ENCODE measurements at regions not wholly inside any gene's neighbourhood (a gene's known extent, or its start where the extent isn't known, plus 50 kb on each side); places are given as distances from the start of the nearest gene placed in this dataset.

DNA sequence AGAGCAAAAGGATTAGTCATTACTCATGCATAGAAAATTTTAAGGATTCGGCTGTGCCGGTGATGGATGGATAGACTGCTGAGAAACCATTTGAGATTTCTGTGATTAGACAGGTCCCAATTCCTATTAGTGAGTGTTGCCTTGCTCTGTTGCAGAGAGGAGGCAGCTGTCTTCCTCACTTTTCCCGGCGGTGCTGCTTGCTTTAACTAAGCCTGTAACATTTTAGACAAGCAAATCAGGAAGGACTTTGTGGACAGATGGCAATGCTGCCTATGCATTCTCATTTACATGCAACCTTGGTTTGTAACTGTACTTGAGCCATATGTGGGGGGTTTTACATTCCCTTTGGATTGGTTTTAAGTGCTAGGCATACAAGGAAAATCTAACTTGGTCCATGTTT, 1176.3 kb downstream of the CDH18 start:
- FAIRE-seq = no peak

DNA sequence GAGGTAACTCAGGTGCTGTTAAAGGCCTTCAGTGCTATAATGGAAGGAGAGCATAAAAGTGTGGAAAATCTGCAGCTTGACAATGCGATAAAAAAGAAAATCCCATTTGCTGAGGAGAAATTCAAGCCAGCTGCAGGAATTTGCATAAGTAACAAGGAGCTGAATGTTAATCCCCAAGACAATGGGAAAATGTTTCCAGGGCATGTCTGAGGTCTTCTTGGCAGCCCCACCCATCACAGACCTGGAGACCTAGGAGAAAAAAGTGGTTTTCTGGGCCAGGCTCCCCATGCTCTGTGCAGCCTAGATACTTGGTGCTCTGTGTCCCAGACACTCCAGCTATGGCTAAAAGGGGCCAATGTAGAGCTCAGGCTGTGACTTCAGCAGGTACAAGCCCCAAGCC, 1159.6 kb downstream of the CDH18 start:
- FAIRE-seq = no peak

DNA sequence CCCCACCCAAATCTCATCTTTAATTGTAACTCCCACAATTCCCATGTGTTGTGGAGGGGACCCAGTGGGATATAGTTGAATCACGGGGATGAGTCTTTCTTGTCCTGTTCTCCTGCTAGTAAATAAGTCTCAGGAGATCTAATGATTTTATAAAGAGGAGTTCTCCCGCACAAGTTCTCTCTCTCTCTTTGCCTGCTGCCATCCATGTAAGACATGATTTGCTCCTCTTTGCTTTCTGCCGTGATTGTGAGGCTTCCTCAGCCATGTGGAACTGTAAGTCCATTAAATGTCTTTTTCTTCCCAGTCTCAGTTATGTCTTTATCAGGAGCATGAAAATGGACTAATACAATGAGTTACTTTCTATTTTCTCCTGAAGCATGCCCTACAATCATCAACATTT, 1158.5 kb downstream of the CDH18 start:
- FAIRE-seq = no peak

DNA sequence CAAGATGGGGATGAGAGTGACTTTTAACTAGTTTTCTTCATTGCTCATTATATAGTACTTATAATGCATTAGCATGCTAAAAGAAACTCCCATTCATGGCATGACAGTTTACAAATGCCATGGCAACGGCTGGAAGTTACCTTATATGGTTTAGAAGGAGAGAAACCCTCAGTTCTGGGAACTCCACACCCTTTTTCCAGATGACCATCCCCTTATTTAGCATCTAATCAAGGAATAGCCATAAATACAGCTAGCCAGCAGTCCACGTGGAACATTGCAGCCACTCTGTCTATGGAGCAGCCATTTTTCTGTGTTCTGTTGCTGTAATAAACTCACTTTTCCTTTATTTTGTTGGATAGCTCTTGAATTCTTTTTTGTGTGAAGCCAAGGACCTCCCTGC, 1137.8 kb downstream of the CDH18 start:
- FAIRE-seq = no peak

DNA sequence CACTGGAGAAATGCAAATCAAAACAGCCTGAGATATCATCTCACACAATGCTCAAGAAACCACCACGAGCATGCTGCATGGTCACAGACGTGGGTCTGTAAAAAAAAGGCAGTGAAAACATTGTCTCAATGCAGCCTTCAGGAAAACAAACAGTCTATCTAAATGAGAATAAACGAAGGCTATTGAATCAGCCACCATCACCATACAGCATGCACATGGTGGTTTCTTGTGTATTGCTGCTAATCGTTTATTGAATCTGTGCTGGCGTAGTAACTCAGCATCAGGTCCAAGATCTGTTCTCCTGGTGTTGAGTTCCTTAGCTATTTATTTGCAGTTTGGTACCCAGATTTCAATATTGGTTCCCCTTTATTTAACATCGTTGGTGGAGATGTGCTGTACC, 1115.0 kb downstream of the CDH18 start:
- FAIRE-seq = no peak

DNA sequence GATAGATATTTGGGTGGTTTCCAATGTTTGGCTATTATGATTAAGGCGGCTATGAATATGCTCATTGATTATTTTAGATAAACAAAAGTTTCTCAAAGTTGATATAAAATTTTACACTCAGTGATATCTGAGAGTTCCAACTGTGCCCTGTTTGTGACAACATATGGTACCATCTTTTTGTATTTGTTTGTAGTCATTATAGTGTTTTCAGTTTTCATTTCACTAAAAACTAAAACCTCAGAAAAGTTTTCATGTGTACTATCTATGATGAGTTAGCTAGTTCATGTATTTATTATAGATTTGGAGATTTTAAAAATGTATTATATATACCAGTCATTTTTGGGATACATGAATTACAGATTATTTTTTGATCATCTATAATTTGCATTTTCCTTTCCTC, 1111.4 kb downstream of the CDH18 start:
- FAIRE-seq = no peak

DNA sequence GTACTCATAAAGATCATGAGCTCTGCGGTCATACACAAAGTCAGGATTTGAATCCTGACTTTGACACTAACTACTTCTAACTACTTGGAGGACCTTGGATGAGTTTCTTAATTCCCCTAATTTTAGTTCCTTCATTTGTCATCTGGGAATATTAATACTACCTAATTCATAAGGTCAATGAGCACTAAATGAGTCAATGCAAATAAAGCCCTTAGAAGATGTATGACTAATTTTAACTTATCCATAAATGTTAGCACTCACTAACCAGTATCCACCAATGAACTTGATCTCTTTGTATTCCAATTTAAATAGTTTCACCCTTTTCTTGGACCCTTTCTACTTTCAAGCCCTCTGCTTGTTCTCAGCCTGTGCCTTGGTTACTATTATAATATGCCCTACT, 1106.4 kb downstream of the CDH18 start:
- no peak for FAIRE-seq

DNA sequence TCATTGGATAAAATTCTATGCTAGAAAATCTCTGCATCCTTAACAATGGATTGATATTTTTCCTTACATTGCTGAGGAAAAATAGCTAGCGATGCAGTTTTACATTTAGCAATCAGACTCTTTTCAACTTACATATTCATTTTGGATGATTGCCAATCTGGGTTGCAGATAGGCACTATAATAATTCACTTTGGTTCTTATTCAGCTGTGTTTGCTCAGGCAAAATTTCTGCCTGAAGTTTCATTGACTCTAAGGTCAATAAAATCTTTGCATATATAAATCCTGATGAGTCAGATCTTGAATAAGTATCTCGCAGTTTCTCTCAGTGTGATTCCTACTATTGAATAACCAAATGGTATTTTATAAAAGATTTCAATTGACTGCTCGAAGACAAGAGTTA, 1105.8 kb downstream of the CDH18 start:
- no peak for FAIRE-seq

DNA sequence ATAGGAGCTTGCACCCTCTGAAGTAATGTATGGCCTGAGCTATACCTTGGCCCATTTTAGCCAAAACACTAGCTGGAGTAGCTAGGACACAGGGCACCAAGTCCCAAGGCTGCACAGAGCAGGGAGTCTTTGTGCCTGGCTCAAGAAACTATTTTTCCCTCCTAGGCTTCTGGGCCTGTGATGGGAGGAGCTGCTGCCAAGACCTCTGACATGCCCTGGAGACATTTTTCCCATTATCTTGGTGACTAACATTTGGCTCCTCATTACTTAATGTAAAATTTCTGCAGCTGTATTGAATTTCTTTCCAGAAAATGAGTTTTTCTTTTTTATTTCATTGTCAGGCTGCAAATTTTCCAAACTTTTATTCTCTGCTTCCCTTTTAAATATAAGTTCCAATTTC, 1099.2 kb downstream of the CDH18 start:
- FAIRE-seq = no peak

DNA sequence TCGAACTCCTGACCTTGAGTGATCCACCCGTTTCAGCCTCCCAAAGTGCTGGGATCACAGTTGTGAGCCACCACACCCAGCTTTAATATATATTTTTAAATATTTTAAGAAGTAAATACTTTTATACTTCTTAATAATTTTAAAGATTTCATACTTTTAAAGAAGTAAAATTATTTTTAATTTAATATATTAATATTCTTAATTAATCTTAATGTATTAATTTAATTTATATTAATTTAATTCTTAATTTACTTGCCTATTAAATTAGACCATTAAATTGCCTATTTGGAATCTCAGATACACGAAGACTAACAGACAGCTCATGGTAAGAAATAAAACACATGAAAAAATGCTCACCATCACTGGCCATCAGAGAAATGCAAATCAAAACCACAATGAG, 1087.4 kb downstream of the CDH18 start:
- peak; percentile 5 for FAIRE-seq

DNA sequence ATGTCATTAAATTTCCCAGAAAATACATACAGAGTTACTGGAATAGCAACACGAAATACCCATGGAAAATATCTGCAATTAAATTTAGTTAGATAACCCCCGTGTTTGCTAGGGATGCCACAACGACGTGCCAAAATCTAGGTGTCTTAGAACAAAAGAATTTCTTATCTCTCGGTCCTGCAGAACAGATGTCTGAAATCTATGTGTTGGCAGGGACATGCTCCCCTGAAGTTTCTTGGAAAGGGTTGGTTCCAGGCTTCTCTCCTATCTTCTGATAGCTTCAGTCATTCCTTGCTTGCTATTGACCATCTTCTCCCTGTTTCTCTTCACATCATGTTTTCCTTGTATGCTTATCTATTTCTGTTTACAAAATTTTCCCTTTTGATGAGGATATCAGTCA, 1067.0 kb downstream of the CDH18 start:
- no peak for FAIRE-seq

DNA sequence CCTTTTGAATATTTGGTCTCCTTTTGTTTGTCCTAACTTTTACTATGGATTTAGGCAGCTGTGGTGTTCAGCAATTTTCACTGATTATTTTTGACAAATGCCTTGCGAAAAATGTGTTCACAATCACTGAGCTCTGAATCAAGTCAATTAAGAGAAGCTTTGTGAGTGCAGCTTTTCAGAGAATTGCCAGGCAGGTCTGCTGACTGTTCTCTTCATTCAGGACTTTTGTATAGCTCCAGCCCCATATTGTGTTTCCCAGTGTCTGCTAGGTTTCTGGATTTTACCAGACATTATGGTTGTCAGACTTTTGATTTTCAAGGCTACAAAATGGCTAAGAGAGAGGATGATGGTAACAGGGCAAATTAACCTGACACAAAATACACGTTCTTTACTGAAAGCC, 1055.9 kb downstream of the CDH18 start:
- FAIRE-seq = no peak

DNA sequence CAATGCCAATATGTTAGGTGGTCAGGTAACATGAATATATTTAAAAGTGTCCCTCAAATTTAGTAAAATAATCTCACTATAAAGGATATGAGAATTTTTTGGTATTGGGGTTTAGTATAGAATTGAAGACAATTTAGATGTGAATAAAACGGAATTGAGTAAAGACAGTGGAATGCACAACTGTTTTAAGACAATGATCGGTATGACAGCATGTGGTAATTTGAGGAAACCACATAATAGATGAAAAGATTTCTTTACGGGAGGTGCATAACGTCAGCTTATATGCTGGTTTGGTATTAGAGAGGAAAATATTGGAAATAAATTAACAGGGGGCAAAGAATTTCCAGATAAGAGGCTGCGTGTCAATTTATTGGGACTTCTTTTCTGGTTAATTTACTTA, 1043.2 kb downstream of the CDH18 start:
- FAIRE-seq = no peak

DNA sequence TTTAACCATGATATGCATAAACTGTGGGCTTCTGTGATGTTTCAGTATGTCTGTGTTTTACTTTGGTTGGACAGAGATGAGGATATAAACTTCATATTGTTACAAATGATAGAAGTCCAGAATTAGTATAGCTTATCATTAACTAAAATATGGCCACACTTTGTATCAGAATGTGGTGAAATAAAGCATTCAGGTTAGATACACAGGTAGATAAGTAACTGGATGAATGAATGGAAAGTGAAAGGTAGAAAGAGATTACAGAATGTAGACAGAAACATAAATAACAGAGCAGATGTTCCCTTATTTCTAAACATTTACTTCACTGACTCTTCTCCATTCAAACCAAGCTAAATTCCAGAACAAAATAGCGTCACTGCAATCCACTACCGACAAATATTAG, 1033.8 kb downstream of the CDH18 start:
- FAIRE-seq = no peak

DNA sequence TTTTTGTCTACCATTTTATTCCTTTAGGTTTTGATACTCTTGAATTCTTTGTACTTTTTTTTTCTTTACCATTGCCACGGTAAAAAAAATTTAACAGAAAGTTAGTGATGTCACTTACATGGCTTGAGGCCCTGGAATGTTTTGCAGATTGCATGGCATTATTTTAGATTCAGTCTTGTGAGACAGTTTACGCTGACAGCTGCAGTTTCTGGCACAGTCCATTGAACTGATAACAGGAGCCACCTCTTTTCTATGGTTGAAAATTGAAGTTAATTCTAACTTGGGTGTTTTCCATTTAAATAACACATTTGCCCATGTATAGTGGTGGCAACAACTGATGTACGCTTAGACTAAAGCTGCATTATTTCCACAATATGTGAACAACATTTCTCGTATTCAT, 1028.5 kb downstream of the CDH18 start:
- FAIRE-seq = no peak

DNA sequence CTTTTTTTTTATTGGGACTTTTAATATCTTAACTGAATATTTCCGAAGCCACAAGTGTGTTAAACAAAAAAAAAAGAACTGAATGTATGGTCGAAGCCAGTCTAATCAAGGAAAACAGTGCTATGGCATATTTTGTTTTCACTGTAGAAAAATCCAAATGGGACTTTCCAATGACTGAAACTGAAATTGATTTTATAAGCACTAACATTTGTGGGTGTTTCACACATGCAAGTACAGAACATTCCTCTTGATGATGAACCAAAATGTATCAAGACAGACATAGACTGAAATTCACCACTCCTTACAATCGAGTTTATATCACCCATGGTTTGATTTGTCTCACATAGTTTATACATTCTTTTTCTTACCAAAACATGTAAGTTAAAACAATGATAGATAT, 1026.8 kb downstream of the CDH18 start:
- FAIRE-seq = no peak

DNA sequence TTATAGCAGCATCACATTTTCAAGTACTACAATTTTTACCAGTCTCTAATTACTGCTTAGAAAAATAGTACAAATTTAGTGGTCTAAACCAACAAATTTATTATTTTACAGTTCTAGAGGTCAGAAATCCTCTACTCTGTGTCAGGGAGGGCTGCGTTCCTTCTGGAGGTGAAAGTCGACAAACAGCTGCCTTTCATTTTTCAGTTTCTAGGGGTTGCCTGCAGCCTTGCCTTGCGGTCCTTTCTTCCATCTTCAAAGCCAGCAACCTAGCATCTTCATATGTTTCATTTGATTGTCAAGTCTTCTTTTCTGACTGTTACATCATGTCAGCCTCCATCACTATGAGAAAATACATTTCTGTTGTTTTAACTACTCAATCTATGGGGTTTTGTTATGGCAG, 1022.1 kb downstream of the CDH18 start:
- FAIRE-seq = no peak

DNA sequence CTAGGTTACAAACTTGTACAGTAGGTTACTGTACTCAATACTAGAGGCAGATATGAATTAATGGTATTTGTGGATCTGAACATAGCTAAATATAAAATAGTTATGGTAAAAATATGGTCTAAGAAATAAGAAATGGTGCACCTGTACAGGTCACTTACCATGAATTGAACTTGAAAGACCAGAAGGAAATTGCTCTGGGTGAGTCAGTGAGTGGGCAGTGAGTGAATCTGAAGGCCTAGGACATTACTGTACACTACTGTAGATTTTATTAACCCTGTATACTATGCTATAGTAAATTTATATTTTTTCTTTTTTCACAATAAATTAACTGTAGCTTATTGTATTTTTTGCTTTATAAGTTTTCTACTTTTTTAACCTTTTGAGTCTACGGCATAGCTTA, 1020.4 kb downstream of the CDH18 start:
- no peak for FAIRE-seq

DNA sequence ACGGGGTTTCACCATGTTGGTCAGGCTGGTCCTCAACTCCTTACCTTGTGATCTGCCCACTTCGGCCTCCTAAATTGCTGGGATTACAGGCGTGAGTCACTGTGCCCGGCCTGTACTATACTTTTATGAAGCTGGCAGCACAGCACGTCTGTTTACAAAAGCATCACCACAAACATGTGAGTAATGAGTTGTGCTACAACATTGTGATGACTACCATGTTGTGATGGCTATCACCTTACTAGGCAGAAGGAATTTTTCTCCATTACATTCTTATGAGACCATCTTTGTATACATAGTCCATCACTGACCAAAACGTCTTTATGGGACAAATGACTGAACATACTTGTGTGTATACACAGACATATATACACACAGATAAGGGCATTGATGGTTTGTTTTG, 1019.0 kb downstream of the CDH18 start:
- FAIRE-seq = no peak

DNA sequence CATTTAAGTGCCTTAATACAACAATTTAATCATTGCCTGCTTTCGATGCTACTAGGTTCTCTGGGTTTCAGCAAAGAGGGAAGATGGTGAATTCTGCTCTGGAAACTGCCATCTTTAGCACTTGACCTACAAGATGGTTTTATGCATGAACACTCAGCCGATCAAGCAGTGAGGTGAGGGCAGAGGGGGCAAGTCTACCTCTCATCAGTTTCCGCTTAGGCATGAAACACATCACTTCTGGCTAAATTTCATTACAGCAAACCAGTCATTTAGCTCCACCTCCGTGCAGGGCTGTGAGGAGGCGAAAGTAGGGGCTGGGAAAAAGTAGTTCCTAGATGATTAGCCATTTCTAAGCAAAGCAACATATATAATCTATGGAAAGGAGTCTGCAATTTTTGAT, 1018.0 kb downstream of the CDH18 start:
- no peak for FAIRE-seq

DNA sequence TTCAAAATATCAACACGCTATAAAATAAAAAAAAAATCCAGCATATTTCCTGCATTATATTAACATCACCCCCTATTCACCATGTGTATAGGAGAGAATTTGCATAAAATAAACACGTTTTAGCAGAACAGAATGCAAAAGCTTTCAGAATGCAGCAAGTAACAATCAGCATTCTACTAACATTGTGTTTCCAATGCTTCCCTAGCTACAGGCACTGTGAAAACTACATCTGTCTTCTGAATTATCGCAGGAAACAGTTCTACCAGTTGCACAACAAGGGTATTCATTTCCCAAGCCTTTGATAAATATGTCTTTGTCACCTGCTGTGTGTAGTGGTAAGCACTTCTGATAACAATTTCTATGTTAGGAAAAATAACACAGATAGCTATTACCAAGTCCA, 1015.8 kb downstream of the CDH18 start:
- no peak for FAIRE-seq

DNA sequence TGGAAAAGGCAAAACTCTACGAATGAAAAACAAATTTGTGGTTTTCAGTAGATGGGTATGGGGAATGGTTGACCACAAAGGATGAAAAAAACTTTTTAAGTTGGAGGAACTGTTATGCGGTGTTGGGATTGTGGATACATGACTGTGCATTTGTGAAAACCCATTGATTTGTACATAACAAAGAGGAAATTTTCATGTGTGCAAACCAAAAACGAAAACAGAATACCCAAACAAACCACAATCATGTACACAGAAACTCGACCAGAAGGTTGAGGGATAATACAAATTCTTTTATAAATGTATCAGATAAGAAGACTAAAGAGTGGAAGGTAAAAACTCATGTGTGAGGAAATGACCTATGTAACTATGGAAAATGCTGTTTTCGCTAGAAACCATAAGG, 1012.4 kb downstream of the CDH18 start:
- no peak for FAIRE-seq

DNA sequence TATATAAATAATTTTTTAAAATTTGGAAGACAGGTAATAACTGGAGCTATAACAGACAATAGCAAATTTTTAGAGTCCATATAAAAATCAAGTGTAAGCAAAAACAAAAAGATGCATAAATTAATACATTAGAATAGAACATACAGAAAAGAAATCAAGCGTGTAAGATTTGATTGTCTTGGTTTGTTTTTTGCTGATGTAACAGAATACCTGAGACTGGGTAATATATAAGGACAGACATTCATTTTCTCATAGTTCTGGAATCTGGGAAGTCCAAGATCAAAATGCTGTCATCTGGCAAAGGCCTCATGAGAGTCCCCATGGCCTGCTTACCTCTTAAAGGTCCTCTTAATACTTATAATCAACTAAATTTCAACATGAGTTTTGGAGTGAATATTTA, 1010.1 kb downstream of the CDH18 start:
- FAIRE-seq = no peak

DNA sequence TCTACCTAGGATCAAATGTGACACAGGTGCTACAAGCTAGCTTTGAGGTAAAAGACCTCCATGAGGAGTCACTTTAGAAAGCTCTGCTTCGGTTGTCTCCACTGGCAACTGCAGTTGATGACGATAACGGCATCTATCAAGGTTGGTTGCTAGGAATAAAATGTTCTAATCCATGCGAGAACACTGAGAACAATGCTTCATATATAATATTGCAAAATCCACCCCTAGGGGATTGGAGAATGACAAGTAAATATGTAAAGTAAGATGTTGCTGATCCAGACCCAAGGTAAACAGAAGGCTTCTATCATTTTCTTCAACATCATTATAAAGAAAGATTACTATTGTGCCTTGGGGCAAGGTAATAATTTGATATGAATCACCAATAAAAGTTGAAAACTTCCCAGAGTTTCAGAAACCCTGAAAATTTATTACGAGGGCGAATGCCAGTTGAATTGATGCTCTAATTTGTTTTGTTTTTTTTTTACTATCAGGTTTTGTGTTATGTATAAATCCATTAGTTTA, 1003.4 kb downstream of the CDH18 start:
- no peak for FAIRE-seq

DNA sequence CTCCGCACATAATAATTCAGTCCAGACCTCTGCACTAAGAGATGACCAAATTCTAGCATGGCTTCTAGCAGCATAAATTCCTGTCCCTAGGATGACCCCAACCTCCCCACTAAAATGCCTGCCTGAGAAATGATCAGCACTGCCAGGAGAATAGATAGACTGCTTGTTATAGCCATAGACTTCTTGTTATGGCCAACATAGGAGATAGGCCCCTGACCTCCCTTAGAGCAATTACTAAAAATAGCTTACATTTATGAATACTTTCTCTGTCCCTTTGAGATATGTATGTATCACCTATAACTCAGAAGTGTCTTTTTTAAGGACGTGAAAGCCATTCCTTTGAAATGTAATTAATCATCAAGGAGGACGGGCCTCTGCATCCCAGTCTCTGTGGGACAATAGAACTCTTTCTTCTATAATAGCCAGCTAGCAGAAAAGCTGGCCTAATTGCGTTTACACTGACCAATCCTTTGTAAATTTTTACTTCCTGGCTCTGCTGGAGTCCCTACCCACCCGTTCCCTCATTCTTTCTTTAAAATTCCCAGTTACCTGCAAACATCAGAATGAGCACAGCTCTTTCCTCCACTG, 1002.7 kb downstream of the CDH18 start:
- FAIRE-seq = no peak

DNA sequence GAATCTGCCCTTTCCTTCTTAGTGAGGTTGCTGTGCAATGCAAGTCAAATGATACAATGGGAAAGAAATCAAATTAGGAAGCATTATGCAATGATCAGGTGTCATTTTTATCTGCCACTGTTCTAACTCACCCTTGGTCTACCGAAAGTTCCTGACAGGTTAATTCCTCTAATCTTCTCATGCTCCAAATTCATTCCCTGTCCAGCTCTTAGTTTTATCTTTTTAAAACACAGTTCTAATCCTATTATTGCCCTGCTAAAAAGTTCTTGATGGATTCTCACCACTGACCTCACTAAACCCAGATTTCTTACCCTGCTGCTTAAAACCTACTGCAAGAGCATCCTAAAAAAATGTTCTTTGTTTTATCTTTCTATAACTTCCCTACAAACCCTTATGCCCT, 1000.9 kb downstream of the CDH18 start:
- FAIRE-seq = no peak
